Activated CD4-positive, alpha-beta T cell treated with anti-CD3 and anti-CD28 coated beads, Interleukin-2, amount 10 ng/mL, durations not matched to agents 7 days and 5 days (primary cell): ENCODE measurements at regions not wholly inside any gene's neighbourhood (a gene's known extent, or its start where the extent isn't known, plus 50 kb on each side); places are given as distances from the start of the nearest gene placed in this dataset.

ENCODE experiments used
- CTCF ChIA-PET: fragments of 350-600 bp; sonication (Branson Sonifier 250); formaldehyde crosslinking; loops from one replicate; lab custom pipeline; 2021; ENCODE audit warnings: antibody characterized with exemption; lab: Charles Lee
- POLR2A ChIA-PET: fragments of 350-600 bp; sonication (Branson Sonifier 250); formaldehyde crosslinking; loops from one replicate; lab custom pipeline; 2021; ENCODE audit warnings: antibody characterized with exemption; lab: Charles Lee
- DNase-seq: peaks from one replicate; pipeline ENCODE4 v3.0.0-alpha.2; 2020
- H3K27ac Mint-ChIP-seq: one replicate; pipeline ENCODE4 v1.8.0; 2021; ENCODE audit warnings: mild to moderate bottlenecking, moderate library complexity, mixed read lengths
- H3K27me3 Mint-ChIP-seq: one replicate; pipeline ENCODE4 v1.8.0; 2021; ENCODE audit warnings: mixed read lengths
- H3K36me3 Mint-ChIP-seq: one replicate; pipeline ENCODE4 v1.8.0; 2021; ENCODE audit warnings: low read depth, mixed read lengths
- H3K4me1 Mint-ChIP-seq: one replicate; pipeline ENCODE4 v1.8.0; 2021; ENCODE audit warnings: mixed read lengths
- H3K4me3 Mint-ChIP-seq: one replicate; pipeline ENCODE4 v1.8.0; 2021; ENCODE audit warnings: mild to moderate bottlenecking, moderate library complexity, mixed read lengths
- H3K9me3 Mint-ChIP-seq: one replicate; pipeline ENCODE4 v1.8.0; 2021; ENCODE audit warnings: mixed read lengths

DNA sequence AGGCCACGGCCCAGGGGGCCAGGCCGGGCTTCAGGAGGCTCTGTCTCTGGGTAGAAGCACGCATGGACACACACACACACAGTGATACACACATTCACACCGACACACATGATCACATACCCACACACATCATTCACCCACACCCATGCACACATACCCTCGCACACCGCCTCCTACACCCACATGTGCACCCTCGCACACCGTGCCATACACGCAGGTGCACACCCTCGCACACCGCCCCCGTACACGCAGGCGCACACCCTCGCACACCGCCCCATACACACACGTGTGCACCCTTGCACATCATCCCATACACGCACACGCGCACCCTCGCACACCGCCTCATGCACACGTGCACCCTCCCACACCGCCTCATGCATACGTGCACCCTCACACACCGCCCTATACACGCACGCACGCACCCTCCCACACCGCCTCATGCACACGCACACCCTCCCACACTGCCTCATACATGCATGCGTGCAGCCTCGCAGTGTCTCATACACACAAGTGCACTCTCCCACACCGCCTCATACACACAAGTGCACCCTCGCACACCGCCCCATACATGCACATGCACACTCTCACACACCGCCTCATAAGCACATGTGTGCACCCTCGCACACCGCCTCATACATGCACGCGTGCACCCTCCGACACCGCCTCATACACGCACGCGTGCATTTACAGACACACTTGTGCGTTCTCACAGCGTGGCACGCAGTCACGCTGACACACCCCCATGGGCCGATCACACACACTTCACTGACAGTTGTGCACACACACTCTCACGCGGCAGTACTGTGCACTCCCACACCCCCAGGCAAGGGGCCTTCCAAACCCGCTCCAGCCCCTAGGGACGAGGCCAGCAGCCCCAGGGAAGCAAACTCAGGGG is 128.1 kb downstream of the SIK1 start:
- Mint-ChIP-seq H3K9me3 (no peaks in the 10 kb centered on the region), H3K4me1 (no peaks in the 10 kb centered on the region), H3K27me3 (no peaks in the 10 kb centered on the region), H3K4me3 (no peak overlapping the region), H3K27ac (no peak overlapping the region), H3K36me3 (no peaks in the 10 kb centered on the region)
- ChIA-PET CTCF (no interaction called here), POLR2A (no interaction called here)
- DNase-seq, result no peak

DNA sequence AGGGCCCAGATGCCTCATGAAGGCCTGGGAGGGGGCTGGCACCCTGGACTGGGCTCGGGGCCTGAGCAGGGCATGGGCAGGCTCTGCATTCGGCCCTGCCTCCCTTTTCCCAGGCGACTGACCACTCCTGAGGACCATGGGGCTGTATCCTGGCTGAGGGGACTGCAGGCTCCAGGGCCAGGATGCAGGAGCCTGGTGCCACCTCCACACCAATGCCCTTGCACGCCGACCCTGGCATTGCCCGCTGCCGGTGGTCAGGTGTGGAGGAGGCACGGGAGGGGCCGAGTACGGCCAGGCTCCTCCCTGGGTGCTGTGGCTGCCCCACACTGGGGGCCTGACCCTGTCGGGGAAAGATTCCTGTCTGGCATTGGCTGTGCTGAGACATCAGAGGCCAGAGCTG is 128.9 kb downstream of the SIK1 start:
- Mint-ChIP-seq H3K4me3 (no peak overlapping the region), H3K27ac (no peak overlapping the region), H3K27me3 (peaks cover 2% of the 10 kb centered on the region), H3K36me3 (no peaks in the 10 kb centered on the region), H3K9me3 (no peaks in the 10 kb centered on the region), H3K4me1 (no peaks in the 10 kb centered on the region)
- DNase-seq, result no peak
- ChIA-PET POLR2A (no interaction called here), CTCF (no interaction called here)

DNA sequence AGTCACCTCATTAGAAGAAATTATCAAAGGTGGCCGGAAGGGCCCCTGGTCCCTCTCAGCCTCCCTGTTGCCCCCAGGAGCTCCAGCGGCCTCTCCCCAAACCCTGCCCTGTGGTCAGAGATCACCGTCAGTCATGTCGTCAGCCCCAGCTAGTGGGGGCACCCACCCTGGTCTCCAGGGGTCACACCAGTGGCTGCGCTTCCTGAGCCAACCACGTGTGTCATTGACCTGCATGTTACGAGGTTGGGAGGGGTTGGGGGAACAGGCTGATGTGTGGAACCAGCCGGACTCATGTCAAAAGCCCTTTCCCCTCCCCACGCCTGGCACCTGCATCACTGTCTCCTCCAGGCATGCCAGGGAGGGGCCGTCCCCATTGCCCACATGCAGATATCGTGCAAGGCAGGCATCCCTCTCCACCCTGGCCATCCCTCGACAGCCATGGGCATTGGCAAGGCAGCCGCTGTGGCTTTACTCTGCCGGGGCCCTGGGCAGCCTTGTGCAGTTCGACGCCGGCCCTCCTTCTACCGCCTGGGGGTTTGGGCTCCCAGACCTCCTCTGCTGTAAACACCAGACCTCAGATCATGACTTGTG is 128.7 kb downstream of the CRYAA start:
- Mint-ChIP-seq H3K36me3 (no peaks in the 10 kb centered on the region), H3K27me3 (peaks cover 2% of the 10 kb centered on the region), H3K4me1 (no peaks in the 10 kb centered on the region), H3K9me3 (no peaks in the 10 kb centered on the region), H3K4me3 (no peak overlapping the region), H3K27ac (no peak overlapping the region)
- CTCF ChIA-PET, result no interaction called here
- no peak for DNase-seq
- POLR2A ChIA-PET, result no interaction called here

DNA sequence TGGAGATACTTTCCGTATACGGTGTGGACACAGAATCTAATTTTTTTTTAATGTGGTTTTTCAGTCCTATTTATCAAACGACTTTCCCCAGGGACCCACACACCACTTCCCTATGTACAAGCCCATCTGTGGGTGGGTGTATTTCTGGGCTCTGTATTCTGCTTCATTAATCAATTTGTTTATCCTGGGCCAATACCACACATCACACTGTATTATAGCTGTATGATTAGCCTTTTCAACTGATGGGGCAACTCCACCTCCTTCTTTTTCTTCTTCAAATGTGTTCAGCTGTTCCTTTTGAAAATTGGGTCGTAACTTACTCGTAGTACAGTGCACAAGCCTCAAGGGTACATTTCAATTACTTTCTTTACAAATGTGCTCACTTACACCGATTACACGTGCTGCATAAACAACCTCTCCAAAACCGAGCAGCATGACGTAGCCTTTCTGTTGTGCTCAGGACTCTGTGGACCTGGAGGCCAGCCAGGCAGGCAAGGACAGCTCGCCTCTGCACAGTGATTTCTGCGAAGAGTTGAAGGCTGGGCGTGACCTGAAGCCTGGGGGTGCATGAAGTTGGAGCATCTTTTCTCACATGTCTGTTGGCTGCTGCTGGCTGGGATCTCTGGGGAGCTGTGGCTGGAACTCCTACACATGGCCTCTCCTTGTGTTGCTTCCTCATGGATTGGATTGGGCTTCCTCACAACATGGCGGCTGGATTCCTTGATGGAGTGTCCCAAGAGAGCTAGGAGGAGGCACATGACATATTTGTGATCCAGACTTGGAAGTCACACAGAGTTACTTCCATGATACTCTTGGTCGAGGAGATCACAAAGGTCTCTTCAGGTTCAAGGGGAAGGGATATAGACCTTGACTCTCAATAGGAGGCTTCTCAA is 126.5 kb downstream of the CRYAA start:
- Mint-ChIP-seq H3K36me3 (no peaks in the 10 kb centered on the region), H3K27me3 (peaks cover 2% of the 10 kb centered on the region), H3K9me3 (no peaks in the 10 kb centered on the region), H3K4me3 (no peak overlapping the region), H3K4me1 (no peaks in the 10 kb centered on the region), H3K27ac (no peak overlapping the region)
- CTCF ChIA-PET, result no interaction called here
- POLR2A ChIA-PET, result no interaction called here
- no peak for DNase-seq

DNA sequence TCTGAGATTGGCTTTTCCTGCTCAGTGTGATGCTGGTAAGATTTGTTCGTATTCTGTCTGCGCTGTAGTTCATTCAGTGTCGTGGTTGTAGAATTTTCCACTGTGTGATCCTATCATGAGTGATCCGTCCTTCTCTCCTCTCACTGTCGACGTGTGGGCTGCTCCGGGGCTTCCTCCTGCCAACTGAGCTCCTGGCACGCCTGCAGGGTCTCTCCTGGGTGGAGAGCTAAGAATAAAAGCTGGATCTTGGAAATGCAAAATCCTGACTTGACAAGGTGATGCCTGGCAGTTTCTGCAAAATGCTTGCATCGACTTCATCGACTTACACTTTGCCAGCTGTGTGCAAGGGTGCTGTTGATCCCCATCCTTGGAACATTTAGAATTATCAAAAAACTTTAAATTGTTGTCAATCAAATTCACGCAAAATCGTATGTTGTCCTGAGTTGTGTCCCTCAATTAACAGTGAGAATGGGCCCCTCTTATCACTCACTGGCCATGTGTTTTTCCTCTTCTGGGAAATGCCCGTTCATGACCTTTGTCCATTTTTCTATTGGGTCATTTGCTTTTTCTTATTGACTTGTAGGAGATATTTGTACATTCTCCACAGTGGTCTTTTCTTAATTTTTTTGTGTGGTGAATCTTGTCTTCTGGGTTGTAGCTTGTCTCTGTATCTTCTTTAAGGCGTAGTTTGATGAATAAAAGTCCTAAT is 125.5 kb downstream of the CRYAA start:
- peaks cover 2% of the 10 kb centered on the region for H3K27me3 Mint-ChIP-seq
- ChIA-PET POLR2A (no interaction called here), CTCF (no interaction called here)
- H3K27ac Mint-ChIP-seq, result no peak overlapping the region
- H3K4me3 Mint-ChIP-seq, result no peak overlapping the region
- no peaks in the 10 kb centered on the region for H3K36me3 Mint-ChIP-seq
- H3K4me1 Mint-ChIP-seq, result no peaks in the 10 kb centered on the region
- no peak for DNase-seq
- no peaks in the 10 kb centered on the region for H3K9me3 Mint-ChIP-seq

DNA sequence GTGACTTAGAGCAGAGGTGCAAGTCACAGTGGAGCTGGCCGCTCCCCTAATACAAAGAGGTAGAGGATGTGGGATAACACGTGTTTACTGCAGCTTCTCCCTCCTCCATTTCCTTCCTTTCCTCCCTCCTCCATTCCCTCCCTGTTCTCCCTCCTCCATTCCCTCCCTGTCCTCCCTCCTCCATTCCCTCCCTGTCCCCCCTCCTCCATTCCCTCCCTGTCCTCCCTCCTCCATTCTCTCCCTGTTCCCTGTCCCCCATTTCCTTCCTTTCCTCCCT is 124.0 kb downstream of the CRYAA start:
- H3K27me3 Mint-ChIP-seq, result peaks cover 2% of the 10 kb centered on the region
- no peaks in the 10 kb centered on the region for H3K4me1 Mint-ChIP-seq
- ChIA-PET POLR2A (no interaction called here), CTCF (no interaction called here)
- no peak overlapping the region for H3K27ac Mint-ChIP-seq
- H3K36me3 Mint-ChIP-seq, result no peaks in the 10 kb centered on the region
- no peak for DNase-seq
- H3K9me3 Mint-ChIP-seq, result no peaks in the 10 kb centered on the region
- H3K4me3 Mint-ChIP-seq, result no peak overlapping the region

DNA sequence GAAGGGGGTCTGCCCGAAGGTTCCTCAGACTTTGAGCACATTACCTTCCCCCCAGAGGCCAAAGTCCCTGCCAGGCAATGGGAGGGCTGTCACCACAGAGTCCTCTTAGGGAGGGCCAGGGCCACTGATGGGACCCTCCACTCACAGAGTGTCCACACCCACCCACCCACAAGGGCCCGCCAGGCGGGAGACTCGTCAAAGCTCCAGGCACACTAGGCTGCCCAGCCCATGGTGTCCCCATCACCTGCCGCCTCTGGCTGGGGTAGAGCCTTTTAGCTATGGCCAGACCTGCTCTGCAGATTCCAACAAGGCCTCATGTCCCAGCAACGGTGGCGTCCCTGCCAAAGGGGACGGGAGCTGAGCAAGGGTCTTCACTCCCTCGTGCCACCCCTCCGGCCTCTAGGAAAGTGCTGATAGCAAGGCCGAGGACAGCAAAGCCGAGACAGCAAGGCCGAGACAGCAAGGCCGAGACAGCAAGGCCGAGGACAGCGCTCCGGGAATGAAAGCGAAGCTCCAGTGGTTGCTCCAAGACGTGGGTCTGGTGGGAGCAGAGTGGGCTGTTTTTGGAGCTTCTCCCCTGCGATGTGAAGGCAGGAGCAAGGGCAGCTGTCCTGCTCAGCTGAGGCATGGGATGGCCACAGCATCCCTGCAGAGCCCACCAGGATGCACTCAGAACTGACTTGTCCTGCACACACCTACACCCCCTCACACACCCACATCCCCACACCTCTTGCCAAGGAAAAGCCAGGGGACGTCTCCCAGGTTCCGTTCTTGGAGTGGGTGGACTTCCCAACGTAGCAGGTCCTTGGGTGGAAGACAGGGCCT is 123.4 kb downstream of the CRYAA start:
- Mint-ChIP-seq H3K27ac (no peak overlapping the region), H3K27me3 (peaks cover 2% of the 10 kb centered on the region), H3K4me3 (no peak overlapping the region), H3K9me3 (no peaks in the 10 kb centered on the region), H3K4me1 (peaks cover 2% of the 10 kb centered on the region), H3K36me3 (no peaks in the 10 kb centered on the region)
- ChIA-PET CTCF (no interaction called here), POLR2A (no interaction called here)
- DNase-seq, result no peak

DNA sequence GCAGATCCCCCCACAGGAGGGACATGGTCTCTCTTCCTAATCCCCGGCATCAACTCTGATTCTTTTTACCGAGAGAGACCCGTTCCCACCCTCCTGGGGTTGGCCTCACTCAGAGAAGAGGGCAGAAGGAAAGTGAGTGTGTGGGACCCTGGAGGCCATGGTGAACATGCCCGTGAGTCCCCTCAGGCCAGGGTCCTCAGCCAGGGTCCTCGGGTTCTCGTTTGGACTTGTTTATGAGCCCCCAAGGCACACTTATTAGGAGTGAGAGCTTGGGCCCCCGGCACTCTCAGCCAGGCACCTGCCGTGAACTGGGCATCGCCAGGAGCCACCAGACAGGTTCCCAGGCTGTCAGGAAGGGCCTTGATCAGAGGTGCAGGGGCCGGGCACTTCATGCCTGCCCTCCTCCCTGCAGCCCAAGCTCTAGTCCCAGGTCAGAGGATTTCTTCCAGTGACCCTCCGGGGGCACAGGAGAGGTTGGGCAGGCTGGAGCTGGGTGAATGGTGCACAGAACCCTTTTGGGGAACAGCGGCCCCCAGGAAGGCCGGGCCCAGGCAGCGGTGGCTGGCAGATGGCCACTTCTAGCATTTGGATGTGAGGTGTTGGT is 122.6 kb downstream of the CRYAA start:
- ChIA-PET CTCF (no interaction called here), POLR2A (no interaction called here)
- no peak overlapping the region for H3K27ac Mint-ChIP-seq

DNA sequence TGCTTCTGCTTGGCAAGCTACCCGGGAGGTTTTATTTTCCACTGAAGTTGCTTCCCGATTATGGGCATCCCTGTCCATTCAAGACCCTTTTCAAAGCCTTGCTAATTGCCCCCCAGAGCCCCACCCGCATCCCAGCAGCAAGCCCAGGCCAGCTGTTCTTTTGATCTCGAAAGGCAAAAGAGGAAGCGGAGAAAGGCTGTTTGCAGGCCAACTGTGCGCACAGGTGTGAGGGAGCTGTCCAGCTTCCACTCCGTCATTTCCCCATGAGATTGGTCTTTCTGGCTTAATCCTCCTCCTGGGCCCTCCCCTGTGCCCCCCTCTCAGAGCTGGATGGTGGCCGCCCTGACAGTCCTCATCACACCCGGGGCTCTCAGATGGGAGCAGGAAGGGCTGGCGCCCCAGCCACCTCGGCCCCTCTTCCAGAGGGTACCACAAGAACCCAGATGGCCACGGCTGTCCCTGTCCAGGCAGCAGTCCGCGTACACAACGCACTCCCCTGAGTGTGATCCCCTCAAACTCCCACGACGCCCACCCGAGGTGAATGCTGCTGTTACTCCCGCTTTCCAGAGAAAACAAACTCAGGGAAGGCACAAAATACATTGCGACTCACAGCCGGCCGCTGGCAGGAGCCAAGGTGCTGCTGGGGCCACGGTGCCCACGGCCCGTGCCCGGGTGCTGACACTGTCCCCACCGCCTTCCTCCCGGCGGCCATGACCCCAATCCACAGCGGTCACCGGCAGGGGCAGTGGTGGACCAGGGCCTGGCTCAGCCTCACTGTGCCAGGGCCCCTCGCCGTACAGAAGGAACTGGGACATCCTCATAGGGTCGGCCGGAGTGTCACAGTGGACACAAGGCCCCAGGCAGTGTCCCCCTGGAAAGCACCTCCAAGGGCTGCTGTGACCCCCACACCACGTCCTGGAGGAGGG is 121.9 kb downstream of the CRYAA start:
- CTCF ChIA-PET, result no interaction called here

More for the DNA sequence above, 122.6 kb downstream of the CRYAA start:
- H3K4me1 Mint-ChIP-seq, result peaks cover 6% of the 10 kb centered on the region
- no peak overlapping the region for H3K4me3 Mint-ChIP-seq
- no peak for DNase-seq
- H3K9me3 Mint-ChIP-seq, result no peaks in the 10 kb centered on the region
- H3K27me3 Mint-ChIP-seq, result peaks cover 2% of the 10 kb centered on the region
- H3K36me3 Mint-ChIP-seq, result no peaks in the 10 kb centered on the region

DNA sequence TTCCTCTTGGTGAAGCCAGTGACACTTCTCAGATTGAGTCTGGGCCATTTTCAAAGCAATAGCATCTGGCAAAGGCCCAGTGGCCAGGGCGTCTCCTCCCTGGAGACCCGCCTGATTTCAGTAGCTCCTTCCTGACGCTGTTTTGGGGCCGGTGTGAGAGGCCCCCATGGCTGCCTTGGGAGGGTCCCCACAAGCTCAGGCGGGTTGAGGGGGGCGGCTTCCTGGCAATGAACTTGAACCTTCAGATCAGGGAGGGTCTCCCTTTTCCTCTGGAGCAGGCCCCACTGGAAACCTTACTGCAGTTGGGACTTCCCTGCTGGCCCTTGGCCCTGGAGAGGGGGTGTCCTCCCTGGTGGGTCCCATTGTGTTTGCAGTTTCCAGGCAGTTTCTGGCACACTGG is 121.2 kb downstream of the CRYAA start:
- peaks cover 2% of the 10 kb centered on the region for H3K27me3 Mint-ChIP-seq
- no peak overlapping the region for H3K27ac Mint-ChIP-seq
- POLR2A ChIA-PET, result no interaction called here
- CTCF ChIA-PET, result no interaction called here
- H3K4me1 Mint-ChIP-seq, result peaks cover 6% of the 10 kb centered on the region
- no peak for DNase-seq
- no peaks in the 10 kb centered on the region for H3K9me3 Mint-ChIP-seq
- H3K36me3 Mint-ChIP-seq, result no peaks in the 10 kb centered on the region
- no peak overlapping the region for H3K4me3 Mint-ChIP-seq

More for the DNA sequence above, 121.9 kb downstream of the CRYAA start:
- Mint-ChIP-seq H3K36me3 (no peaks in the 10 kb centered on the region), H3K4me3 (no peak overlapping the region), H3K27me3 (peaks cover 2% of the 10 kb centered on the region), H3K27ac (no peak overlapping the region), H3K9me3 (no peaks in the 10 kb centered on the region), H3K4me1 (peaks cover 6% of the 10 kb centered on the region)
- POLR2A ChIA-PET, result no interaction called here
- no peak for DNase-seq

DNA sequence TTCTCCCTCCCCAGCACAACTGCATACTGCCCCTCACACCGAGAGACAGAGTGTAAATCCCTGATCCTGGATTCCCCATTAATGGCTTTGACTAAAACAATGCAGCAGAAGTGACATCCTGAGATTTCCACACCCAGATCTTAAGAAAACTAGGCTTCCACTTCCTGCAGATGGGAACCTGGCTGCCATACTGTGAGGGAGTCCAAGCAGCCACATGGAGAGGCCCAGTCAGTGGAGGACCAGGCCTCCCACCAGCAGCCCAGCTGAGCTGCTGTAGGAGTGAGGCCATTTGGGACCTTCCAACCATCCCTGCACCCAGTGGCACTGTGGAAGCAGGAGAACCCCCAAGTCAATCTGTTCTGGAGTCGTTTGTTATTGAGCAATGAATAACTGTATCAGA is 120.6 kb downstream of the CRYAA start:
- H3K9me3 Mint-ChIP-seq, result no peaks in the 10 kb centered on the region
- ChIA-PET POLR2A (no interaction called here), CTCF (no interaction called here)
- peaks cover 2% of the 10 kb centered on the region for H3K27me3 Mint-ChIP-seq
- DNase-seq, result no peak
- peaks cover 6% of the 10 kb centered on the region for H3K4me1 Mint-ChIP-seq
- no peaks in the 10 kb centered on the region for H3K36me3 Mint-ChIP-seq
- no peak overlapping the region for H3K27ac Mint-ChIP-seq
- no peak overlapping the region for H3K4me3 Mint-ChIP-seq
